Activated naive CD4-positive, alpha-beta T cell treated with anti-CD3 and anti-CD28 coated beads, Interleukin-2, amount 10 ng/mL, durations not matched to agents 7 days and 5 days (primary cell): ENCODE measurements at regions not wholly inside any gene's neighbourhood (a gene's known extent, or its start where the extent isn't known, plus 50 kb on each side); places are given as distances from the start of the nearest gene placed in this dataset.

Experiments used
- CTCF ChIA-PET: fragments of 350-600 bp; sonication (Branson Sonifier 250); formaldehyde crosslinking; loops from one replicate; lab custom pipeline; 2021; ENCODE audit warnings: antibody characterized with exemption; lab: Charles Lee
- DNase-seq: peaks from one replicate; pipeline ENCODE4 v3.0.0-alpha.2; 2020
- H3K27ac Mint-ChIP-seq: one replicate; pipeline ENCODE4 v1.8.0; 2021; ENCODE audit warnings: mild to moderate bottlenecking, moderate library complexity, mixed read lengths
- H3K27me3 Mint-ChIP-seq: one replicate; pipeline ENCODE4 v1.8.0; 2021; ENCODE audit warnings: mild to moderate bottlenecking, mixed read lengths
- H3K36me3 Mint-ChIP-seq: one replicate; pipeline ENCODE4 v1.8.0; 2021; ENCODE audit warnings: mixed read lengths
- H3K4me1 Mint-ChIP-seq: one replicate; pipeline ENCODE4 v1.8.0; 2021; ENCODE audit warnings: mixed read lengths
- H3K4me3 Mint-ChIP-seq: one replicate; pipeline ENCODE4 v1.8.0; 2021; ENCODE audit warnings: mild to moderate bottlenecking, moderate library complexity, mixed read lengths
- H3K9me3 Mint-ChIP-seq: one replicate; pipeline ENCODE4 v1.8.0; 2021; ENCODE audit warnings: mixed read lengths

DNA sequence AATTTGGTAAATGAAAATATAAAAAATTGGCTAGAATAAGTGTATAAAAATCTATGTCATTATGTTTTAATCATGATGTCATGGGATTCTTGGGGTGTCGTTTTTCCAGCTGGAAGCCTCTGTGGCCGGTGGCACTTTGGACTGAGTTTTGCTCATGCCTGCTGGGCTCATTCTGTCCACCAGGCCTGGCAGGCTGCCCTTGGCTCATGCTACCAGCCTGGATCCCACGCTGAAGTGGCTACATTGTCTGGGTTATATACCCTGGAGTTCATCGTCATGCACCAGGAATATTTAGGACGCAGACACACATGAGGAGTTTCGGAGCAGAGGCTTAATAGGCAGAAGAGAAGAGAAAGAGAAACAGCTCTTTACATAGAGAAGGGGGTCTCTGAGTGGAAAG is 1913.7 kb upstream of the WWC1 start:
- no peak overlapping the region for H3K4me3 Mint-ChIP-seq
- H3K4me1 Mint-ChIP-seq, result no peaks in the 10 kb centered on the region
- no peak overlapping the region for H3K27ac Mint-ChIP-seq
- H3K27me3 Mint-ChIP-seq, result no peaks in the 10 kb centered on the region
- no peaks in the 10 kb centered on the region for H3K36me3 Mint-ChIP-seq
- CTCF ChIA-PET, result no interaction called here
- DNase-seq, result no peak
- H3K9me3 Mint-ChIP-seq, result peaks cover 15% of the 10 kb centered on the region

DNA sequence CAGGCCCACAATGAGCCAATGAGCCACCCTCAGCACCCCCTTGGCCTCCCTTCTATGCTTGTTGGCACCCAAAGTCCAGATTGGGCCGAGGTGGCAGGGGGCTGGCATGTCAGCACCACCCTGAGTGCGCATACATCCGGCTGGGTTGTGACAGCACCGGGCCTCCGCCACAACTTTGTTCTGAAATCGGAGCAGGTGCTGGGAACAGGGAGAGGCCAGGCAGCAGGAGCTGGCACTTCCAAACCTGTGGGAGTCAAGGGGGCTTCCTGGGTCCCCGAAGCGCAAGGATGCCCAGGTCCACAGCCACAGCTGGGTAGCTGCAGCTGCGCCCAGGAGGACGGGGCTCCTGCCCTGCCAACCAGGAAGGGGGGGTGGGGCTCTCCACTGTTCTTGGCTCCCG is 1911.9 kb upstream of the WWC1 start:
- H3K4me3 Mint-ChIP-seq, result no peak overlapping the region
- H3K4me1 Mint-ChIP-seq, result no peaks in the 10 kb centered on the region
- no peak for DNase-seq

GRCh38 chr5:166382031-166382430 is 1909.4 kb upstream of the WWC1 start:
- DNase-seq, result no peak
- Mint-ChIP-seq H3K36me3 (no peaks in the 10 kb centered on the region), H3K27me3 (no peaks in the 10 kb centered on the region), H3K9me3 (peaks cover 19% of the 10 kb centered on the region), H3K27ac (no peak overlapping the region), H3K4me1 (no peaks in the 10 kb centered on the region), H3K4me3 (no peak overlapping the region)
- CTCF ChIA-PET, result no interaction called here

More for the DNA sequence above, 1911.9 kb upstream of the WWC1 start:
- peaks cover 17% of the 10 kb centered on the region for H3K9me3 Mint-ChIP-seq
- no peak overlapping the region for H3K27ac Mint-ChIP-seq
- no peaks in the 10 kb centered on the region for H3K36me3 Mint-ChIP-seq
- CTCF ChIA-PET, result no interaction called here
- no peaks in the 10 kb centered on the region for H3K27me3 Mint-ChIP-seq

- Mint-ChIP-seq H3K27me3 (no peaks in the 10 kb centered on the region), H3K36me3 (no peaks in the 10 kb centered on the region), H3K9me3 (peaks cover 20% of the 10 kb centered on the region), H3K4me3 (no peak overlapping the region), H3K27ac (no peak overlapping the region), H3K4me1 (no peaks in the 10 kb centered on the region)
- CTCF ChIA-PET, result no interaction called here
- no peak for DNase-seq
These were observed 1893.3 kb upstream of the WWC1 start for GRCh38 chr5:166398131-166398530.

GRCh38 chr5:166399781-166400180 is 1891.7 kb upstream of the WWC1 start:
- Mint-ChIP-seq H3K4me1 (no peaks in the 10 kb centered on the region), H3K4me3 (no peak overlapping the region), H3K27me3 (no peaks in the 10 kb centered on the region), H3K27ac (no peak overlapping the region), H3K9me3 (peaks cover 13% of the 10 kb centered on the region), H3K36me3 (no peaks in the 10 kb centered on the region)
- CTCF ChIA-PET, result no interaction called here
- DNase-seq, result no peak

DNA sequence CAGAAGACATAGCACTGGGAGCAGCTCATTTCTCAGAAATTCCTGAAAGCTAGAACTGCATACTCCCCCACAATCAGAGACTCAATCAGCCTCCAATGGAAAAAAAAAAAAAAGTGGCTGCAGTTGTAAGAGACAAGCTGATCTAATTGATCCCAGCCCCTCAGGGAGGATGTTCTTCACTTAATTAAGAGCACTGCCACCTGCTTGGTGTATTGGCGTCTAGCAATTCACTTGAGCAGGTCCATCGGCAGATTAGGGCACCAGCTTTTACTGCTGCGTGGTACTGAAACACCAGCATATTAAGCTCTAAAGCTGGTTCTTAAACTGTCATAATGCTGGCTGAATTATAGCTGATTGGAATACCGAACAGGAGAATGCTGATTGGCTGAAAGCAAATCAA is 1890.1 kb upstream of the WWC1 start:
- Mint-ChIP-seq H3K9me3 (peaks cover 13% of the 10 kb centered on the region), H3K27ac (no peak overlapping the region), H3K4me1 (no peaks in the 10 kb centered on the region), H3K27me3 (no peaks in the 10 kb centered on the region), H3K4me3 (no peak overlapping the region), H3K36me3 (no peaks in the 10 kb centered on the region)
- no peak for DNase-seq
- CTCF ChIA-PET, result no interaction called here

- peaks cover 6% of the 10 kb centered on the region for H3K9me3 Mint-ChIP-seq
- no peak for DNase-seq
- no peaks in the 10 kb centered on the region for H3K36me3 Mint-ChIP-seq
- CTCF ChIA-PET, result no interaction called here
- H3K4me3 Mint-ChIP-seq, result no peak overlapping the region
- H3K27ac Mint-ChIP-seq, result no peak overlapping the region
- H3K27me3 Mint-ChIP-seq, result no peaks in the 10 kb centered on the region
- H3K4me1 Mint-ChIP-seq, result no peaks in the 10 kb centered on the region
These were observed 1879.3 kb upstream of the WWC1 start for GRCh38 chr5:166412191-166412590.

DNA sequence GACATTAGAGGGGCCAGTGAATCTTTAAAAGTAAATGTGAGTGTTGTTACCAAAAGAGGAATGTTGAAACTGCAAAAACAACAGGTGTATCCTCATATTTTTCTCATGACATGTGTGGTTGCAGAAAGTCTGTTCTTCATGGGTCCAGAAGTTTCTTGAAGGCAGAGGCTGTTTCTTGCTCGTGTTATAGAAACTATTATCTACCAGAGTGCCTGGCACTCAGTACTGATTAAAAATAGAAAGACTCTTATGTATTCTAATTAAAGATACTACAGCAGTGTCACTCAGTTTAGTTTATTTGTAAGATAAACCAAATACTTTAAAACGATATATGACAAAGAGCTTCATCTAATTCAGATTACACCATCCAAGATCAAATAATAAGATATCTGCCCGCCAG is 1864.2 kb upstream of the WWC1 start:
- H3K4me3 Mint-ChIP-seq, result no peak overlapping the region
- no peaks in the 10 kb centered on the region for H3K4me1 Mint-ChIP-seq
- CTCF ChIA-PET, result no interaction called here
- H3K27ac Mint-ChIP-seq, result no peak overlapping the region
- peaks cover 13% of the 10 kb centered on the region for H3K9me3 Mint-ChIP-seq
- no peaks in the 10 kb centered on the region for H3K27me3 Mint-ChIP-seq
- DNase-seq, result no peak
- H3K36me3 Mint-ChIP-seq, result no peaks in the 10 kb centered on the region

DNA sequence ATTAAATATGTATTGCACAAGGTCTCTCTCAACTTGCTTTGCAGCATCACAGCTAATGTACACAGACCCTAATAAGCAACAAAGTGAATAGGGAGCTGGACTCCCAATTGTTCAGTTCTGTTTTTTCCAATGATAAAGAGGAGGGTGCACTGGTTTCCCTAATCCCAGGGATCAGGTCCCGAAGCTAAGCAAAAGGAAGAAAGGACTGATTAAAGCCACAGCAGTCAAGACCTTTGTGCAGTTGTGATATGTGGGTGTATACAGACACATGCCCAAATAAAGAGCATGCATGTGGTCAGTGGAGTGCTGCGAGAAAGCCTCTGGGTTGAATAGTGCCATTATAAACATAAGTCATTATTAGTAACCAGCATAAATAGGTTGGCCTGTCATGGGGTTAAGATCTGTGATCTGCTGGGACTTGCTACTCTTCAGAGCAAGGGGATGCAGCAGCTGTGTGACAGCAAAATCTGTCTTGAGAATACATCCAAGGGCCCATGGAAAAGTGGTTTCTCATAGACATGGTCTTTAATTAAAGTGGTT is 1863.1 kb upstream of the WWC1 start:
- Mint-ChIP-seq H3K9me3 (peaks cover 14% of the 10 kb centered on the region), H3K27ac (no peak overlapping the region), H3K4me1 (no peaks in the 10 kb centered on the region), H3K4me3 (no peak overlapping the region), H3K36me3 (no peaks in the 10 kb centered on the region), H3K27me3 (no peaks in the 10 kb centered on the region)
- CTCF ChIA-PET, result no interaction called here
- no peak for DNase-seq

GRCh38 chr5:166430491-166431319 is 1860.7 kb upstream of the WWC1 start:
- Mint-ChIP-seq H3K27me3 (no peaks in the 10 kb centered on the region), H3K27ac (no peak overlapping the region), H3K36me3 (no peaks in the 10 kb centered on the region), H3K4me3 (no peak overlapping the region), H3K9me3 (peaks cover 20% of the 10 kb centered on the region), H3K4me1 (no peaks in the 10 kb centered on the region)
- CTCF ChIA-PET, result no interaction called here
- no peak for DNase-seq

GRCh38 chr5:166431456-166431855 is 1860.0 kb upstream of the WWC1 start:
- H3K36me3 Mint-ChIP-seq, result no peaks in the 10 kb centered on the region
- peaks cover 20% of the 10 kb centered on the region for H3K9me3 Mint-ChIP-seq
- H3K4me1 Mint-ChIP-seq, result no peaks in the 10 kb centered on the region
- H3K27me3 Mint-ChIP-seq, result no peaks in the 10 kb centered on the region
- CTCF ChIA-PET, result no interaction called here
- DNase-seq, result no peak
- H3K4me3 Mint-ChIP-seq, result no peak overlapping the region
- no peak overlapping the region for H3K27ac Mint-ChIP-seq

DNA sequence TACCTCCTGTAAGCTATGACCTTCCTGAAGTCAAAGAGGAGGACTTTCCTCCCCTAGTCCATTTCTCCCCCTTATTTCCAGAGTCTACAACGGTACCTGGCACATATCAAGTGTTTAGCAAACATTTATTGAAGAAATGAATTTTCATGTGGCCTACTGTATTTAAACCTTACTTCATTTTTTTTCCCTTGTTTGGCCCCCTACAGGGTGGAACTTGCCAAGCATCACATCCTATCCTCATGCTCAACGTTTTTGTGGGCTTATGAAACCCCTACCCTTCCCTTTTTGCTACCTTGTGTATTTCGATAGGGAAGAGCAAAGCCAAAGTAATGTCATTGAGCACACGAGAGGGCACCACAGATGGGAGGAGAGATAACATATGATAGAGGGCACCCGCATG is 1857.8 kb upstream of the WWC1 start:
- H3K4me3 Mint-ChIP-seq, result no peak overlapping the region
- peaks cover 21% of the 10 kb centered on the region for H3K9me3 Mint-ChIP-seq
- H3K27me3 Mint-ChIP-seq, result no peaks in the 10 kb centered on the region
- no peak for DNase-seq
- CTCF ChIA-PET, result no interaction called here
- no peaks in the 10 kb centered on the region for H3K36me3 Mint-ChIP-seq
- no peaks in the 10 kb centered on the region for H3K4me1 Mint-ChIP-seq
- no peak overlapping the region for H3K27ac Mint-ChIP-seq

GRCh38 chr5:166436872-166437271 is 1854.6 kb upstream of the WWC1 start:
- no peak overlapping the region for H3K27ac Mint-ChIP-seq
- H3K4me1 Mint-ChIP-seq, result no peaks in the 10 kb centered on the region
- no peaks in the 10 kb centered on the region for H3K27me3 Mint-ChIP-seq
- DNase-seq, result no peak
- H3K4me3 Mint-ChIP-seq, result no peak overlapping the region
- H3K36me3 Mint-ChIP-seq, result no peaks in the 10 kb centered on the region
- CTCF ChIA-PET, result no interaction called here
- peaks cover 17% of the 10 kb centered on the region for H3K9me3 Mint-ChIP-seq

DNA sequence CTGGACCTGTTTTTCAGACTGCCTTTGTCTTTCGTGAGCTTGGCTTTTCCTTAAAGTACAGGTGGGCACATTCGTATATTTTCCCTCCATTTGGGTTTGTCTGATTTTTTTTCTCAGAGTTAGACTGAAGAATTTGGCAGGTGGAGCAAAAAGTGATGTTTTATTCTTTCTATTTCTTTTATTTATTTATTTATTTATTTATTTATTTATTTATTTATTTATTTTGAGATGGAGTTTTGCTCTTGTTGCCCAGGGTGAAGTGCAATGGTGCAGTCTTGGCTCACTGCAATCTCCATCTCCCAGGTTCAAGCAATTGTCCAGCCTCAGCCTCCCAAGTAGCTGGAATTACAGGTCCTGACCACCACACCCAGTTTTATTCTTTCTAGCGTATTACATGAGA is 1805.1 kb upstream of the WWC1 start:
- CTCF ChIA-PET, result no interaction called here
- peaks cover 25% of the 10 kb centered on the region for H3K9me3 Mint-ChIP-seq

GRCh38 chr5:166488560-166488959 is 1802.9 kb upstream of the WWC1 start:
- no peak overlapping the region for H3K4me3 Mint-ChIP-seq
- no peak overlapping the region for H3K27ac Mint-ChIP-seq
- CTCF ChIA-PET, result no interaction called here
- no peaks in the 10 kb centered on the region for H3K4me1 Mint-ChIP-seq
- H3K36me3 Mint-ChIP-seq, result no peaks in the 10 kb centered on the region
- no peaks in the 10 kb centered on the region for H3K27me3 Mint-ChIP-seq
- H3K9me3 Mint-ChIP-seq, result peaks cover 26% of the 10 kb centered on the region
- DNase-seq, result no peak

More for the DNA sequence above, 1805.1 kb upstream of the WWC1 start:
- DNase-seq, result no peak
- H3K27ac Mint-ChIP-seq, result no peak overlapping the region
- H3K36me3 Mint-ChIP-seq, result no peaks in the 10 kb centered on the region
- H3K4me1 Mint-ChIP-seq, result no peaks in the 10 kb centered on the region
- no peak overlapping the region for H3K4me3 Mint-ChIP-seq
- H3K27me3 Mint-ChIP-seq, result no peaks in the 10 kb centered on the region
